ENCODE measurements at regions not wholly inside any gene's neighbourhood (a gene's known extent, or its start where the extent isn't known, plus 50 kb on each side); places are given as distances from the start of the nearest gene placed in this dataset.

GRCh38 chr12:126874427-126875026, 1392.4 kb upstream of the TMEM132C start:
- intact Hi-C loops (cut with micrococcal nuclease) = loop anchor here (2.0 kb wide), 1 partner anchor 90 kb away; no protein-coding TSS in a partner anchor
- H3K4me1 Mint-ChIP-seq (ENCODE audit: low read depth) = no peaks in the 10 kb centered on the region
- H3K9me3 Mint-ChIP-seq = no peaks in the 10 kb centered on the region
- no peaks in the 10 kb centered on the region for H3K27me3 Mint-ChIP-seq (ENCODE audit: insufficient read depth)
- H3K4me3 Mint-ChIP-seq = no peak overlapping the region
- H3K36me3 Mint-ChIP-seq (ENCODE audit: low read depth) = no peaks in the 10 kb centered on the region
- H3K27ac Mint-ChIP-seq = no peak overlapping the region
- DNase-seq (ENCODE audit: low spot score) = peak; percentile 22

GRCh38 chr12:126879842-126880241, 1387.1 kb upstream of the TMEM132C start:
- no peak for DNase-seq (ENCODE audit: low spot score)
- intact Hi-C loops (cut with micrococcal nuclease) = no loop called here
- Mint-ChIP-seq H3K36me3 (ENCODE audit: low read depth) (no peaks in the 10 kb centered on the region), H3K9me3 (no peaks in the 10 kb centered on the region), H3K4me3 (no peak overlapping the region), H3K27ac (no peak overlapping the region), H3K4me1 (ENCODE audit: low read depth) (no peaks in the 10 kb centered on the region), H3K27me3 (ENCODE audit: insufficient read depth) (no peaks in the 10 kb centered on the region)

- no peaks in the 10 kb centered on the region for H3K27me3 Mint-ChIP-seq (ENCODE audit: insufficient read depth)
- no peaks in the 10 kb centered on the region for H3K9me3 Mint-ChIP-seq
- H3K4me1 Mint-ChIP-seq (ENCODE audit: low read depth) = no peaks in the 10 kb centered on the region
- no peak overlapping the region for H3K27ac Mint-ChIP-seq
- DNase-seq (ENCODE audit: low spot score) = no peak
- no peaks in the 10 kb centered on the region for H3K36me3 Mint-ChIP-seq (ENCODE audit: low read depth)
- intact Hi-C loops (cut with micrococcal nuclease) = no loop called here
- H3K4me3 Mint-ChIP-seq = no peak overlapping the region
Measured at GRCh38 chr12:126883697-126884096, 1383.3 kb upstream of the TMEM132C start.

- DNase-seq (ENCODE audit: low spot score) = no peak
- no peak overlapping the region for H3K27ac Mint-ChIP-seq
- intact Hi-C loops (cut with micrococcal nuclease) = no loop called here
- H3K27me3 Mint-ChIP-seq (ENCODE audit: insufficient read depth) = no peaks in the 10 kb centered on the region
- no peaks in the 10 kb centered on the region for H3K36me3 Mint-ChIP-seq (ENCODE audit: low read depth)
- H3K4me1 Mint-ChIP-seq (ENCODE audit: low read depth) = no peaks in the 10 kb centered on the region
- no peaks in the 10 kb centered on the region for H3K9me3 Mint-ChIP-seq
- no peak overlapping the region for H3K4me3 Mint-ChIP-seq
Measured at GRCh38 chr12:126889501-126889900, 1377.5 kb upstream of the TMEM132C start.

GRCh38 chr12:126890097-126890496, 1376.9 kb upstream of the TMEM132C start:
- H3K36me3 Mint-ChIP-seq (ENCODE audit: low read depth) = no peaks in the 10 kb centered on the region
- H3K4me3 Mint-ChIP-seq = no peak overlapping the region
- no peaks in the 10 kb centered on the region for H3K4me1 Mint-ChIP-seq (ENCODE audit: low read depth)
- no peak overlapping the region for H3K27ac Mint-ChIP-seq
- no peak for DNase-seq (ENCODE audit: low spot score)
- no peaks in the 10 kb centered on the region for H3K9me3 Mint-ChIP-seq
- H3K27me3 Mint-ChIP-seq (ENCODE audit: insufficient read depth) = no peaks in the 10 kb centered on the region
- intact Hi-C loops (cut with micrococcal nuclease) = no loop called here

- Mint-ChIP-seq H3K4me3 (no peak overlapping the region), H3K9me3 (no peaks in the 10 kb centered on the region), H3K36me3 (ENCODE audit: low read depth) (no peaks in the 10 kb centered on the region), H3K4me1 (ENCODE audit: low read depth) (no peaks in the 10 kb centered on the region), H3K27me3 (ENCODE audit: insufficient read depth) (no peaks in the 10 kb centered on the region), H3K27ac (no peak overlapping the region)
- intact Hi-C loops (cut with micrococcal nuclease) = no loop called here
- DNase-seq (ENCODE audit: low spot score) = no peak
Measured at GRCh38 chr12:126891789-126892188, 1375.2 kb upstream of the TMEM132C start.

GRCh38 chr12:126895951-126896913, 1370.7 kb upstream of the TMEM132C start:
- H3K36me3 Mint-ChIP-seq (ENCODE audit: low read depth) = no peaks in the 10 kb centered on the region
- no peaks in the 10 kb centered on the region for H3K9me3 Mint-ChIP-seq
- no peak overlapping the region for H3K4me3 Mint-ChIP-seq
- intact Hi-C loops (cut with micrococcal nuclease) = no loop called here
- no peak overlapping the region for H3K27ac Mint-ChIP-seq
- DNase-seq (ENCODE audit: low spot score) = no peak
- H3K4me1 Mint-ChIP-seq (ENCODE audit: low read depth) = no peaks in the 10 kb centered on the region
- peaks cover 1% of the 10 kb centered on the region for H3K27me3 Mint-ChIP-seq (ENCODE audit: insufficient read depth)

- H3K36me3 Mint-ChIP-seq (ENCODE audit: low read depth) = no peaks in the 10 kb centered on the region
- H3K9me3 Mint-ChIP-seq = no peaks in the 10 kb centered on the region
- no peak for DNase-seq (ENCODE audit: low spot score)
- no peak overlapping the region for H3K27ac Mint-ChIP-seq
- intact Hi-C loops (cut with micrococcal nuclease) = no loop called here
- no peak overlapping the region for H3K4me3 Mint-ChIP-seq
- peaks cover 1% of the 10 kb centered on the region for H3K27me3 Mint-ChIP-seq (ENCODE audit: insufficient read depth)
- no peaks in the 10 kb centered on the region for H3K4me1 Mint-ChIP-seq (ENCODE audit: low read depth)
Measured at GRCh38 chr12:126897102-126897501, 1369.9 kb upstream of the TMEM132C start.

GRCh38 chr12:126897778-126898177, 1369.2 kb upstream of the TMEM132C start:
- Mint-ChIP-seq H3K4me3 (no peak overlapping the region), H3K9me3 (no peaks in the 10 kb centered on the region), H3K27me3 (ENCODE audit: insufficient read depth) (peaks cover 1% of the 10 kb centered on the region), H3K27ac (no peak overlapping the region), H3K36me3 (ENCODE audit: low read depth) (no peaks in the 10 kb centered on the region), H3K4me1 (ENCODE audit: low read depth) (no peaks in the 10 kb centered on the region)
- intact Hi-C loops (cut with micrococcal nuclease) = no loop called here
- no peak for DNase-seq (ENCODE audit: low spot score)

- DNase-seq (ENCODE audit: low spot score) = no peak
- intact Hi-C loops (cut with micrococcal nuclease) = no loop called here
- no peaks in the 10 kb centered on the region for H3K4me1 Mint-ChIP-seq (ENCODE audit: low read depth)
- no peak overlapping the region for H3K4me3 Mint-ChIP-seq
- no peak overlapping the region for H3K27ac Mint-ChIP-seq
- H3K27me3 Mint-ChIP-seq (ENCODE audit: insufficient read depth) = peaks cover 1% of the 10 kb centered on the region
- no peaks in the 10 kb centered on the region for H3K36me3 Mint-ChIP-seq (ENCODE audit: low read depth)
- no peaks in the 10 kb centered on the region for H3K9me3 Mint-ChIP-seq
Measured at GRCh38 chr12:126898562-126898961, 1368.4 kb upstream of the TMEM132C start.

GRCh38 chr12:126899926-126900792, 1366.8 kb upstream of the TMEM132C start:
- no peak overlapping the region for H3K27ac Mint-ChIP-seq
- peaks cover 1% of the 10 kb centered on the region for H3K27me3 Mint-ChIP-seq (ENCODE audit: insufficient read depth)
- H3K4me3 Mint-ChIP-seq = no peak overlapping the region
- H3K4me1 Mint-ChIP-seq (ENCODE audit: low read depth) = no peaks in the 10 kb centered on the region
- H3K36me3 Mint-ChIP-seq (ENCODE audit: low read depth) = no peaks in the 10 kb centered on the region
- no peak for DNase-seq (ENCODE audit: low spot score)
- intact Hi-C loops (cut with micrococcal nuclease) = no loop called here
- H3K9me3 Mint-ChIP-seq = no peaks in the 10 kb centered on the region

- H3K27ac Mint-ChIP-seq = no peak overlapping the region
- intact Hi-C loops (cut with micrococcal nuclease) = no loop called here
Measured at GRCh38 chr12:126903027-126903876, 1363.7 kb upstream of the TMEM132C start.

More at GRCh38 chr12:126903027-126903876, 1363.7 kb upstream of the TMEM132C start:
- Mint-ChIP-seq H3K4me3 (no peak overlapping the region), H3K4me1 (ENCODE audit: low read depth) (no peaks in the 10 kb centered on the region), H3K9me3 (no peaks in the 10 kb centered on the region), H3K36me3 (ENCODE audit: low read depth) (no peaks in the 10 kb centered on the region), H3K27me3 (ENCODE audit: insufficient read depth) (no peaks in the 10 kb centered on the region)
- DNase-seq (ENCODE audit: low spot score) = no peak
